ENCODE measurements at regions not wholly inside any gene's neighbourhood (a gene's known extent, or its start where the extent isn't known, plus 50 kb on each side); places are given as distances from the start of the nearest gene placed in this dataset.

GRCh38 chrY:14473320-14473719 lies 51.0 kb upstream of the NLGN4Y start:
- Histone ChIP-seq H3K23me2 (ENCODE audit: low read depth, low read length) (no peaks in the 10 kb centered on the region), H3K27me3 (replicated peaks in 1 of 4; ENCODE audit: control insufficient read depth in 3 of 4, extremely low read depth in 1 of 4, insufficient read depth in 3 of 4, low read length in 3 of 4) (no peaks in the 10 kb centered on the region), H4K91ac (replicated peaks; ENCODE audit: insufficient read length, low read length) (no peak overlapping the region), H2AFZ (ENCODE audit: low read length) (no peak overlapping the region), H3K4me2 (ENCODE audit: insufficient read depth in 1 of 2, low read depth in 2 of 2, low read length in 2 of 2) (no peak overlapping the region), H3K23ac (ENCODE audit: insufficient read length) (no peak overlapping the region), H4K5ac (ENCODE audit: insufficient read length, low read depth, low read length) (no peak overlapping the region), H4K8ac (ENCODE audit: extremely low read depth, insufficient read depth, low read length) (no peak overlapping the region), H3K14ac (ENCODE audit: insufficient read length) (no peak overlapping the region), H2BK20ac (ENCODE audit: low read length) (no peak overlapping the region), H2AK5ac (ENCODE audit: low read depth, low read length) (no peak overlapping the region), H2BK5ac (ENCODE audit: low read depth, low read length) (no peak overlapping the region), H2BK12ac (ENCODE audit: low read depth, low read length) (no peak overlapping the region), H3K9me3 (ENCODE audit: insufficient read depth in 2 of 2, low read depth in 1 of 2, low read length in 1 of 2) (peaks cover 0 to 4% of the 10 kb centered on the region in 2 experiments; a peak in 1 of 4 replicates), H3K27ac (ENCODE audit: low read depth, low read length) (no peak overlapping the region), H3K9ac (replicated peaks in 1 of 4; ENCODE audit: extremely low read depth in 1 of 4, low read depth in 3 of 4, low read length in 3 of 4) (no peak overlapping the region), H3K4me3 (ENCODE audit: extremely low read depth in 1 of 4, insufficient read depth in 2 of 4, low read depth in 3 of 4, low read length in 4 of 4) (no peak overlapping the region), H3K36me3 (ENCODE audit: control insufficient read depth in 2 of 4, insufficient read depth in 4 of 4, low read length in 3 of 4) (no peaks in the 10 kb centered on the region), H3K18ac (ENCODE audit: extremely low read depth, low read length) (no peak overlapping the region), H3K4ac (replicated peaks; ENCODE audit: insufficient read length, low read depth, low read length) (no peak overlapping the region), H2BK15ac (ENCODE audit: low read length) (no peak overlapping the region), H3K4me1 (replicated peaks in 1 of 4; ENCODE audit: control insufficient read depth in 3 of 4, insufficient read depth in 4 of 4, low read length in 3 of 4) (0 out of 7 replicates have a peak, but pooled peaks cover 0 to 2% (median 0%) of the 10 kb centered on the region in 4 experiments), H3K79me2 (ENCODE audit: control insufficient read depth in 1 of 2, insufficient read depth in 2 of 2, low read length in 2 of 2) (no peaks in the 10 kb centered on the region), H3K79me1 (ENCODE audit: low read depth, low read length) (no peaks in the 10 kb centered on the region), H2BK120ac (replicated peaks; ENCODE audit: low read depth, low read length) (no peak overlapping the region), H3K56ac (replicated peaks; ENCODE audit: insufficient read length, low read depth, low read length) (no peak overlapping the region), H4K20me1 (replicated peaks in 1 of 2; ENCODE audit: control insufficient read depth in 1 of 2, insufficient read depth in 2 of 2, low read length in 2 of 2) (no peaks in the 10 kb centered on the region)
- ChIA-PET POLR2A (ENCODE audit: partially characterized antibody) (no interaction called here), CTCF (ENCODE audit: partially characterized antibody) (no interaction called here)
- FAIRE-seq (no peak), DNase-seq (ENCODE audit: low read depth in 1 of 2, low spot score in 2 of 2) (no peak)
- 86% methylated on average over 3 of the region's 3 CpGs; no CpG with 5 or more reads in 1 of the 2 experiments for WGBS, 2 experiments (ENCODE audit: extremely low coverage in 1 of 2, insufficient coverage in 1 of 2, insufficient read length in 1 of 2, insufficient replicate concordance in 2 of 2, low coverage in 1 of 2, low lambda C conversion rate in 2 of 2, missing lambda C conversion rate in 1 of 2)
- no peak for TF ChIP-seq EP300 (IDR thresholded peaks at IDR 0.05; ENCODE audit: borderline replicate concordance in 1 of 2, low read depth in 2 of 2, low read length in 2 of 2)
- no peak for TF ChIP-seq CBX8 (IDR thresholded peaks at IDR 0.05; ENCODE audit: borderline replicate concordance, low read depth, low read length)
- no peak for TF ChIP-seq KDM4A (IDR thresholded peaks at IDR 0.05; ENCODE audit: low read depth, low read length, severe bottlenecking)
- no peak for TF ChIP-seq PHF8 (conservative IDR thresholded peaks at IDR 0.05; ENCODE audit: low read depth, low read length)
- TF ChIP-seq, protein P1, sequence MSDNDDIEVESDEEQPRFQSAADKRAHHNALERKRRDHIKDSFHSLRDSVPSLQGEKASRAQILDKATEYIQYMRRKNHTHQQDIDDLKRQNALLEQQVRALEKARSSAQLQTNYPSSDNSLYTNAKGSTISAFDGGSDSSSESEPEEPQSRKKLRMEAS (IDR thresholded peaks at IDR 0.05), result no peak
- no peak for TF ChIP-seq RNF2 (IDR thresholded peaks at IDR 0.05; ENCODE audit: borderline replicate concordance, low read depth, low read length, missing control alignments, poor library complexity, severe bottlenecking)
- no peak for TF ChIP-seq HDAC2 (IDR thresholded peaks at IDR 0.05; ENCODE audit: borderline replicate concordance in 1 of 2, low read depth in 2 of 2, low read length in 2 of 2)
- no peak for TF ChIP-seq ATF3 (IDR thresholded peaks at IDR 0.05; ENCODE audit: insufficient read depth, low read depth, low read length)
- no peak for TF ChIP-seq SIX5 (IDR thresholded peaks at IDR 0.05; ENCODE audit: low read depth, low read length)
- TF ChIP-seq CREB1 (IDR thresholded peaks at IDR 0.05), result no peak
- TF ChIP-seq BACH1 (IDR thresholded peaks at IDR 0.05; ENCODE audit: low read length), result no peak
